ENCODE measurements at regions not wholly inside any gene's neighbourhood (a gene's known extent, or its start where the extent isn't known, plus 50 kb on each side); places are given as distances from the start of the nearest gene placed in this dataset.
A peak's percentile ranks its signal among the peaks of the same experiment; 100 is the strongest.

DNA sequence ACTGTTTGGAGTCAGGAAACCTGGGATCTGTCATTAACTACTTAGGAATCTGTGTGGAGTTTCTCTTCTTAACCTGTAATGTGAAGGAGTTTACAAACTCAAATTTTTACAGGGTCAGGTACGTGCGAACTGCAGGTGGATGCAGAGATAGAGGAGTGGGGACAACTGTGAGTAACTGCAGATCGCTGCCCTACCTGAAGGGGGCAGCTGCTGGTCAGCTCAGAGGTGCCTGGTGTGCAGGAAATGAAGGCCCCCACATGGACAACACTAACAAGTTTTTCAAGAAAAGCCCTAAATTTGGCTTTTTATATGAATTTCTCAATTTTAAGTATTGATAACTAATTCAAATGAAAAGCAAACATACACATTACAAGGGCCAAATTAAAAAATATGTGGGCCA lies 380.0 kb downstream of the REEP3 start:
- Mint-ChIP-seq H3K27me3 (ENCODE audit: unreplicated experiment) (peaks cover 16% of the 10 kb centered on the region), H3K4me3 (ENCODE audit: low read depth, unreplicated experiment) (no peak overlapping the region), H3K9me3 (ENCODE audit: low read depth, unreplicated experiment) (no peaks in the 10 kb centered on the region), H3K4me1 (ENCODE audit: low read depth, unreplicated experiment) (no peaks in the 10 kb centered on the region), H3K27ac (ENCODE audit: unreplicated experiment) (no peak overlapping the region), H3K36me3 (ENCODE audit: insufficient read depth, unreplicated experiment) (no peaks in the 10 kb centered on the region)
- intact Hi-C loops (cut with micrococcal nuclease; ENCODE audit: unreplicated experiment), result loop anchor here (2.0 kb wide), 1 partner anchor 76 kb away; no protein-coding TSS in a partner anchor
- peak; percentile 32 for DNase-seq
- no TSS peak for BruUV-seq (replicated peaks)
- CTCF ChIA-PET, result interaction anchor here (1.2 to 1.7 kb wide), 2 partner anchors 34 to 76 kb away, joined by 5 to 6 read pairs; no protein-coding TSS in a partner anchor
- TF ChIP-seq, protein P1, sequence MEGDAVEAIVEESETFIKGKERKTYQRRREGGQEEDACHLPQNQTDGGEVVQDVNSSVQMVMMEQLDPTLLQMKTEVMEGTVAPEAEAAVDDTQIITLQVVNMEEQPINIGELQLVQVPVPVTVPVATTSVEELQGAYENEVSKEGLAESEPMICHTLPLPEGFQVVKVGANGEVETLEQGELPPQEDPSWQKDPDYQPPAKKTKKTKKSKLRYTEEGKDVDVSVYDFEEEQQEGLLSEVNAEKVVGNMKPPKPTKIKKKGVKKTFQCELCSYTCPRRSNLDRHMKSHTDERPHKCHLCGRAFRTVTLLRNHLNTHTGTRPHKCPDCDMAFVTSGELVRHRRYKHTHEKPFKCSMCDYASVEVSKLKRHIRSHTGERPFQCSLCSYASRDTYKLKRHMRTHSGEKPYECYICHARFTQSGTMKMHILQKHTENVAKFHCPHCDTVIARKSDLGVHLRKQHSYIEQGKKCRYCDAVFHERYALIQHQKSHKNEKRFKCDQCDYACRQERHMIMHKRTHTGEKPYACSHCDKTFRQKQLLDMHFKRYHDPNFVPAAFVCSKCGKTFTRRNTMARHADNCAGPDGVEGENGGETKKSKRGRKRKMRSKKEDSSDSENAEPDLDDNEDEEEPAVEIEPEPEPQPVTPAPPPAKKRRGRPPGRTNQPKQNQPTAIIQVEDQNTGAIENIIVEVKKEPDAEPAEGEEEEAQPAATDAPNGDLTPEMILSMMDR (IDR thresholded peaks at IDR 0.05; ENCODE audit: unreplicated experiment), result peak; percentile 66

DNA sequence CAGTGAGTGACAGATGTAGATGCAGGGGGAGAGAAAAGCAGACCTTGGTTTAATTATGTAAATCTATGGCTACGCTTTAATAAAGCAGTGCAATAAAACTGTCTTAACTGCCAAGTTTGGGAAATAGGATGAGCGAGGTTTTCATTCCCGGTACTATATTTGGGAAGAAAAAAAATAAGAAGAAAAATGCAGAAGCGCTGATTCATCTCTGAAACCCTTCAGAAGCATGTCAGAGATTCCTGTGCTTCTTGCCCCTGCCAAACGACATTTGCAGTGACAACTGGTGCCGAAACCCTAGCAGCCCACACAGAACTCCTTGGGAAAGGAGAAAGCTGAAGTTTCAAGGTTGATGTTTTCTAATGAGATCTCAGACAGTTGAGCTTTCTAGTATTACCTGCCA lies 380.7 kb downstream of the REEP3 start:
- Mint-ChIP-seq H3K27ac (ENCODE audit: unreplicated experiment) (no peak overlapping the region), H3K36me3 (ENCODE audit: insufficient read depth, unreplicated experiment) (no peaks in the 10 kb centered on the region), H3K9me3 (ENCODE audit: low read depth, unreplicated experiment) (no peaks in the 10 kb centered on the region), H3K27me3 (ENCODE audit: unreplicated experiment) (peaks cover 22% of the 10 kb centered on the region), H3K4me1 (ENCODE audit: low read depth, unreplicated experiment) (no peaks in the 10 kb centered on the region), H3K4me3 (ENCODE audit: low read depth, unreplicated experiment) (no peak overlapping the region)
- TF ChIP-seq, protein P1 (IDR thresholded peaks at IDR 0.05; ENCODE audit: unreplicated experiment), result no peak
- CTCF ChIA-PET, result interaction anchor here (1.2 kb wide), 1 partner anchor 75 kb away, joined by 6 read pairs; no protein-coding TSS in a partner anchor
- no peak for DNase-seq
- BruUV-seq (replicated peaks), result no TSS peak
- intact Hi-C loops (cut with micrococcal nuclease; ENCODE audit: unreplicated experiment), result loop anchor here (2.0 kb wide), 1 partner anchor 75 kb away; no protein-coding TSS in a partner anchor

DNA sequence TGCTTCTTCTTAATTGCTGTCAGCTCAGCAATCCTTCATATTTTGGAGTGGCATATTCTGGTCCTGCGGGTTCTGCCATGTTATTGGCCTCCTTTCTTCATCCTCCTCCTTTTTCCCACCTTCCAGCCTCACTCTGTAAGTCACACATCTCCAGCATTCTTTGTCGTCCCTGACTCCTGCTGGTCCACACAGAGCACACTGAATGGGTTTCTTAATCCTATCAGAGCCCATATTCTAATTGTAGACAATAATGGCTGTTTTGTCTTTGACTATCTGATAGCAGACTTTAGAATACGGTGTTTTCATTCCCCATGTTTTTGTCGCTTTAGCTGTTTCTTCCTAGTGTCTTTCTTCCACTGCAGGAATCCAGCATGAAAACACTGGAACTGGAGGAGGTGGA lies 389.6 kb downstream of the REEP3 start:
- Mint-ChIP-seq H3K4me1 (ENCODE audit: low read depth, unreplicated experiment) (no peaks in the 10 kb centered on the region), H3K27ac (ENCODE audit: unreplicated experiment) (no peak overlapping the region), H3K9me3 (ENCODE audit: low read depth, unreplicated experiment) (no peaks in the 10 kb centered on the region), H3K36me3 (ENCODE audit: insufficient read depth, unreplicated experiment) (no peaks in the 10 kb centered on the region), H3K4me3 (ENCODE audit: low read depth, unreplicated experiment) (no peak overlapping the region), H3K27me3 (ENCODE audit: unreplicated experiment) (peaks cover 38% of the 10 kb centered on the region)
- DNase-seq, result no peak
- TF ChIP-seq, protein P1 (IDR thresholded peaks at IDR 0.05; ENCODE audit: unreplicated experiment), result no peak
- BruUV-seq (replicated peaks), result no TSS peak
- intact Hi-C loops (cut with micrococcal nuclease; ENCODE audit: unreplicated experiment), result no loop called here
- CTCF ChIA-PET, result interaction anchor here (0.5 kb wide), 1 partner anchor 601 kb away, joined by 3 read pairs; no protein-coding TSS in a partner anchor

DNA sequence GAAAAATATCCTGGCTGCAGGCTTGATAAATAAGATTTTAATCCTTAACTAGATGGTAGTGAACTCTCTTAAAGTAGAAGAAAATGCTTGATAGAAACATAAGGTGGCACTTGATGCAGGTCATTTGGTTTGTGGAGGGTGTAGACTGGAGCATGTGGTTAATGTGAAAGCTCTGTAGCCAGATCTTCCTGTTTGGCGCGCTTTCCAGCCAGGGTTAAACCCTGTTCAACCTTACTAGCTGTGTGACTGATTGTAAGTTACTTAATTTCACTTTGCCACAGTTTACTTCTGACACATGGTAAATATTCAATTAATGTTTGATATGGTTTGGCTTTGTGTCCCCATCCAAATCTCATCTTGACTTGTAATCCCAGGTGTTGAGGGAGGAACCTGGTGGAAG lies 394.0 kb downstream of the REEP3 start:
- Mint-ChIP-seq H3K36me3 (ENCODE audit: insufficient read depth, unreplicated experiment) (no peaks in the 10 kb centered on the region), H3K27me3 (ENCODE audit: unreplicated experiment) (peaks cover 7% of the 10 kb centered on the region), H3K4me1 (ENCODE audit: low read depth, unreplicated experiment) (no peaks in the 10 kb centered on the region), H3K27ac (ENCODE audit: unreplicated experiment) (no peak overlapping the region), H3K9me3 (ENCODE audit: low read depth, unreplicated experiment) (no peaks in the 10 kb centered on the region), H3K4me3 (ENCODE audit: low read depth, unreplicated experiment) (no peak overlapping the region)
- intact Hi-C loops (cut with micrococcal nuclease; ENCODE audit: unreplicated experiment), result no loop called here
- TF ChIP-seq, protein P1 (IDR thresholded peaks at IDR 0.05; ENCODE audit: unreplicated experiment), result no peak
- DNase-seq, result peak; percentile 10
- BruUV-seq (replicated peaks), result no TSS peak
- CTCF ChIA-PET, result no interaction called here
